ENCODE measurements at regions not wholly inside any gene's neighbourhood (a gene's known extent, or its start where the extent isn't known, plus 50 kb on each side); places are given as distances from the start of the nearest gene placed in this dataset.

- Histone ChIP-seq H3K4me3 (replicated peaks in 1 of 3) (no peak overlapping the region), H3K27me3 (no peaks in the 10 kb centered on the region), H3K4me1 (no peaks in the 10 kb centered on the region), H3K9me3 (no peaks in the 10 kb centered on the region), H3K36me3 (no peaks in the 10 kb centered on the region), H3K27ac (no peak overlapping the region)
- no peak for DNase-seq
- WGBS, 2 donors = 79 to 83% methylated on average over 5 of the region's 5 CpGs
- intact Hi-C loops (cut with DNase I) = no loop called here
- TF ChIP-seq CTCF (IDR thresholded peaks at IDR 0.05) (no peak), POLR2A (IDR thresholded peaks at IDR 0.05) (no peak)
These were observed 194.6 kb downstream of the TRIM29 start for GRCh38 chr11:119943298-119943655.

GRCh38 chr11:119942583-119943297, 195.2 kb downstream of the TRIM29 start:
- TF ChIP-seq CTCF (IDR thresholded peaks at IDR 0.05) = no peak
- TF ChIP-seq POLR2A (IDR thresholded peaks at IDR 0.05) = no peak

GRCh38 chr11:119941636-119942411, 196.1 kb downstream of the TRIM29 start:
- 73 to 77% methylated on average over 15 of the region's 16 CpGs for WGBS, 2 donors
- TF ChIP-seq POLR2A (IDR thresholded peaks at IDR 0.05) (no peak), CTCF (IDR thresholded peaks at IDR 0.05) (no peak)

More at GRCh38 chr11:119942583-119943297, 195.2 kb downstream of the TRIM29 start:
- H3K36me3 ChIP-seq = no peaks in the 10 kb centered on the region
- H3K27ac ChIP-seq = no peak overlapping the region
- 69 to 72% methylated on average over 7 of the region's 7 CpGs for WGBS, 2 donors
- H3K4me3 ChIP-seq (replicated peaks in 1 of 3) = no peak overlapping the region
- intact Hi-C loops (cut with DNase I) = no loop called here
- no peak for DNase-seq
- H3K27me3 ChIP-seq = no peaks in the 10 kb centered on the region
- no peaks in the 10 kb centered on the region for H3K9me3 ChIP-seq
- no peaks in the 10 kb centered on the region for H3K4me1 ChIP-seq

GRCh38 chr11:119941171-119941570, 196.7 kb downstream of the TRIM29 start:
- intact Hi-C loops (cut with DNase I) = no loop called here
- DNase-seq = no peak
- H3K27me3 ChIP-seq = no peaks in the 10 kb centered on the region
- no peaks in the 10 kb centered on the region for H3K9me3 ChIP-seq
- WGBS, 2 donors = 79 to 86% methylated on average over 5 to 6 of the region's 6 CpGs
- no peak overlapping the region for H3K27ac ChIP-seq
- H3K4me1 ChIP-seq = no peaks in the 10 kb centered on the region
- TF ChIP-seq POLR2A (IDR thresholded peaks at IDR 0.05) (no peak), CTCF (IDR thresholded peaks at IDR 0.05) (no peak)
- no peak overlapping the region for H3K4me3 ChIP-seq (replicated peaks in 1 of 3)
- H3K36me3 ChIP-seq = no peaks in the 10 kb centered on the region

More at GRCh38 chr11:119941636-119942411, 196.1 kb downstream of the TRIM29 start:
- no peaks in the 10 kb centered on the region for H3K9me3 ChIP-seq
- H3K27me3 ChIP-seq = no peaks in the 10 kb centered on the region
- intact Hi-C loops (cut with DNase I) = no loop called here
- H3K27ac ChIP-seq = no peak overlapping the region
- H3K36me3 ChIP-seq = no peaks in the 10 kb centered on the region
- no peaks in the 10 kb centered on the region for H3K4me1 ChIP-seq
- H3K4me3 ChIP-seq (replicated peaks in 1 of 3) = no peak overlapping the region
- DNase-seq = no peak

GRCh38 chr11:119940401-119940976, 197.4 kb downstream of the TRIM29 start:
- H3K4me3 ChIP-seq (replicated peaks in 1 of 3) = no peak overlapping the region
- no peak overlapping the region for H3K27ac ChIP-seq
- no peaks in the 10 kb centered on the region for H3K9me3 ChIP-seq
- H3K27me3 ChIP-seq = no peaks in the 10 kb centered on the region
- H3K36me3 ChIP-seq = no peaks in the 10 kb centered on the region
- intact Hi-C loops (cut with DNase I) = no loop called here
- DNase-seq = no peak
- WGBS, 2 donors = 78 to 79% methylated on average over 7 of the region's 7 CpGs
- H3K4me1 ChIP-seq = no peaks in the 10 kb centered on the region
- TF ChIP-seq CTCF (IDR thresholded peaks at IDR 0.05) (no peak), POLR2A (IDR thresholded peaks at IDR 0.05) (no peak)
